GM21390 (cell line): ENCODE measurements at regions not wholly inside any gene's neighbourhood (a gene's known extent, or its start where the extent isn't known, plus 50 kb on each side); places are given as distances from the start of the nearest gene placed in this dataset.
"Not testable (repeated sequence)": the region's sequence is repeated elsewhere in the genome, so short reads cannot be mapped to it uniquely, and the experiment has no call there.

Experiments
- ATAC-seq: cut with Tn5 transposase; IDR thresholded peaks from one replicate; pipeline ENCODE4 v1.9.1; 2021; ENCODE audit not compliant: unreplicated experiment

GRCh38 chr1:112855152-112855828 is 100.7 kb downstream of the SLC16A1 start:
- ATAC-seq, result no peak

- ATAC-seq, result not testable (repeated sequence)
Observed at GRCh38 chr1:112854368-112854984, 101.5 kb downstream of the SLC16A1 start.

GRCh38 chr1:112853915-112854314 is 102.1 kb downstream of the SLC16A1 start:
- ATAC-seq, result not testable (repeated sequence)

- ATAC-seq, result no peak
Observed at GRCh38 chr1:112852934-112853333, 103.1 kb downstream of the SLC16A1 start.

GRCh38 chr1:112852276-112852675 is 103.7 kb downstream of the SLC16A1 start:
- no peak for ATAC-seq

GRCh38 chr1:112850034-112850757 is 105.8 kb downstream of the SLC16A1 start:
- no peak for ATAC-seq

- no peak for ATAC-seq
Observed at GRCh38 chr1:112849425-112850033, 106.5 kb downstream of the SLC16A1 start.

- ATAC-seq, result no peak
Observed at GRCh38 chr1:112841825-112842224, 114.2 kb downstream of the SLC16A1 start.

- peak; percentile 79 for ATAC-seq
Observed at GRCh38 chr1:112840631-112841624, 115.1 kb downstream of the SLC16A1 start.

GRCh38 chr1:112836642-112837041 is 119.4 kb downstream of the SLC16A1 start:
- ATAC-seq, result no peak

- no peak for ATAC-seq
Observed at GRCh38 chr1:112833806-112834205, 118.7 kb upstream of the PPM1J start.

- ATAC-seq, result not testable (repeated sequence)
Observed at GRCh38 chr1:112832259-112832658, 117.1 kb upstream of the PPM1J start.

GRCh38 chr1:112829691-112830090 is 114.6 kb upstream of the PPM1J start:
- ATAC-seq, result not testable (repeated sequence)

GRCh38 chr1:112828716-112829115 is 113.6 kb upstream of the PPM1J start:
- no peak for ATAC-seq

GRCh38 chr1:112827391-112827790 is 112.3 kb upstream of the PPM1J start:
- ATAC-seq, result not testable (repeated sequence)

GRCh38 chr1:112826217-112826944 is 111.2 kb upstream of the PPM1J start:
- no peak for ATAC-seq

- not testable (repeated sequence) for ATAC-seq
Observed at GRCh38 chr1:112825563-112826216, 110.6 kb upstream of the PPM1J start.

GRCh38 chr1:112825075-112825474 is 109.9 kb upstream of the PPM1J start:
- not testable (repeated sequence) for ATAC-seq
